ENCODE measurements at regions not wholly inside any gene's neighbourhood (a gene's known extent, or its start where the extent isn't known, plus 50 kb on each side); places are given as distances from the start of the nearest gene placed in this dataset.
A peak's percentile ranks its signal among the peaks of the same experiment; 100 is the strongest.
"Not testable (repeated sequence)": the region's sequence is repeated elsewhere in the genome, so short reads cannot be mapped to it uniquely, and the experiment has no call there.

- TF ChIP-seq CTCF (IDR thresholded peaks at IDR 0.05), result no peak
- Histone ChIP-seq H3K36me3 (no peaks in the 10 kb centered on the region), H3K4me3 (no peak overlapping the region), H3K4me1 (no peaks in the 10 kb centered on the region), H3K27me3 (no peaks in the 10 kb centered on the region), H3K9me3 (no peaks in the 10 kb centered on the region), H3K27ac (no peak overlapping the region)
- no peak for FAIRE-seq
- intact Hi-C loops (cut with DNase I), result no loop called here
- ATAC-seq, result no peak
- 52 to 69% methylated on average over 5 of the region's 5 CpGs for WGBS, 2 donors
- DNase-seq, result peak in 1 of 6 donors; percentile 36
Measured at GRCh38 chr2:194854941-194855340, 802.1 kb upstream of the SLC39A10 start.

- Histone ChIP-seq H3K27ac (no peak overlapping the region), H3K9me3 (no peaks in the 10 kb centered on the region), H3K4me1 (no peaks in the 10 kb centered on the region), H3K36me3 (no peaks in the 10 kb centered on the region), H3K4me3 (no peak overlapping the region), H3K27me3 (no peaks in the 10 kb centered on the region)
- WGBS, 2 donors, result 70 to 85% methylated on average over 8 of the region's 8 CpGs
- no peak for TF ChIP-seq CTCF (IDR thresholded peaks at IDR 0.05)
- FAIRE-seq (no peak), ATAC-seq (no peak), DNase-seq (no peak)
- intact Hi-C loops (cut with DNase I), result no loop called here
Measured at GRCh38 chr2:194842871-194843270, 814.2 kb upstream of the SLC39A10 start.

GRCh38 chr2:194834371-194834770, 822.7 kb upstream of the SLC39A10 start:
- intact Hi-C loops (cut with DNase I); H3K27me3 ChIP-seq; DNase-seq; H3K36me3 ChIP-seq; H3K27ac ChIP-seq; ATAC-seq; H3K4me3 ChIP-seq; H3K4me1 ChIP-seq; H3K9me3 ChIP-seq: not testable (repeated sequence)
- peak; percentile 13 for FAIRE-seq
- 44 to 50% methylated on average over 2 of the region's 2 CpGs for whole genome bisulfite sequencing, 2 donors

GRCh38 chr2:194826241-194826640, 830.8 kb upstream of the SLC39A10 start:
- Histone ChIP-seq H3K27ac (no peak overlapping the region), H3K4me3 (no peak overlapping the region), H3K27me3 (no peaks in the 10 kb centered on the region), H3K36me3 (no peaks in the 10 kb centered on the region), H3K4me1 (no peaks in the 10 kb centered on the region), H3K9me3 (no peaks in the 10 kb centered on the region)
- intact Hi-C loops (cut with DNase I), result no loop called here
- FAIRE-seq (no peak), DNase-seq (no peak), ATAC-seq (no peak)
- no peak for TF ChIP-seq CTCF (IDR thresholded peaks at IDR 0.05)

- no peaks in the 10 kb centered on the region for H3K36me3 ChIP-seq
- FAIRE-seq (no peak), DNase-seq (no peak), ATAC-seq (no peak)
- intact Hi-C loops (cut with DNase I), result no loop called here
- TF ChIP-seq CTCF (IDR thresholded peaks at IDR 0.05), result no peak
- H3K27me3 ChIP-seq, result no peaks in the 10 kb centered on the region
- no peaks in the 10 kb centered on the region for H3K9me3 ChIP-seq
- H3K4me1 ChIP-seq, result no peaks in the 10 kb centered on the region
- 33 to 38% methylated on average over 2 of the region's 2 CpGs for WGBS, 2 donors
- H3K27ac ChIP-seq, result no peak overlapping the region
- no peak overlapping the region for H3K4me3 ChIP-seq
Measured at GRCh38 chr2:194824450-194824849, 832.6 kb upstream of the SLC39A10 start.

GRCh38 chr2:194822657-194823056, 834.4 kb upstream of the SLC39A10 start:
- DNase-seq, result no peak
- Histone ChIP-seq H3K27me3 (no peaks in the 10 kb centered on the region), H3K36me3 (no peaks in the 10 kb centered on the region), H3K4me1 (no peaks in the 10 kb centered on the region), H3K4me3 (no peak overlapping the region), H3K9me3 (no peaks in the 10 kb centered on the region), H3K27ac (no peak overlapping the region)
- no peak for TF ChIP-seq CTCF (IDR thresholded peaks at IDR 0.05)
- intact Hi-C loops (cut with DNase I), result no loop called here
- no peak for FAIRE-seq
- 48 to 63% methylated on average over 5 of the region's 5 CpGs for WGBS, 2 donors
- no peak for ATAC-seq
